A673 (cell line): ENCODE measurements at regions not wholly inside any gene's neighbourhood (a gene's known extent, or its start where the extent isn't known, plus 50 kb on each side); places are given as distances from the start of the nearest gene placed in this dataset.

Experiments used
- BruUV-seq: library from RNA; stranded (reverse); fragments of 400-500 nt; replicated peaks from 2 replicates; lab custom pipeline; 2021; lab: Mats Ljungman, UMichigan
- CTCF ChIA-PET: fragments of 300-600 bp; sonication (Branson Sonifier 250); formaldehyde crosslinking; loops from one replicate; lab custom pipeline; 2022; ENCODE audit warnings: antibody characterized with exemption; lab: Charles Lee
- POLR2A ChIA-PET: fragments of 300-600 bp; sonication (Branson Sonifier 250); formaldehyde crosslinking; loops from one replicate; lab custom pipeline; 2022; ENCODE audit warnings: antibody characterized with exemption; ENCODE audit not compliant: low non-redundant PET; lab: Charles Lee
- DNase-seq: peaks from one replicate; pipeline ENCODE4 v3.0.0-alpha.2; 2015; ENCODE audit warnings: low spot score
- H3K27ac ChIP-seq: fragments of 200-600 bp; sonication (generic); 2 replicates; pipeline ENCODE4 v1.5.1; 2016; ENCODE audit warnings: mixed run types, low read depth, mild to moderate bottlenecking, mixed read lengths, antibody characterized with exemption, low read length; ENCODE audit not compliant: poor library complexity, severe bottlenecking
- H3K27me3 ChIP-seq: fragments of 200-600 bp; sonication (generic); replicated peaks from 2 replicates; pipeline ENCODE4 v1.6.1; 2017; ENCODE audit warnings: mixed run types, low read depth, mild to moderate bottlenecking, mixed read lengths, antibody characterized with exemption, low read length; ENCODE audit not compliant: insufficient read depth, poor library complexity
- H3K36me3 ChIP-seq: fragments of 200-600 bp; sonication (generic); 2 replicates; pipeline ENCODE4 v1.6.1; 2016; ENCODE audit warnings: mixed run types, mild to moderate bottlenecking, mixed read lengths, antibody characterized with exemption, low read length; ENCODE audit not compliant: insufficient read depth, poor library complexity, severe bottlenecking
- H3K4me1 ChIP-seq: fragments of 200-600 bp; sonication (generic); 2 replicates; pipeline ENCODE4 v1.6.1; 2017; ENCODE audit warnings: mixed run types, mild to moderate bottlenecking, mixed read lengths, antibody characterized with exemption, low read length; ENCODE audit not compliant: insufficient read depth, poor library complexity, severe bottlenecking
- H3K4me3 ChIP-seq: fragments of 200-600 bp; sonication (generic); 2 replicates; pipeline ENCODE4 v1.5.1; 2016; ENCODE audit warnings: low read depth, mixed run types, mild to moderate bottlenecking, mixed read lengths, low read length; ENCODE audit not compliant: poor library complexity, severe bottlenecking
- H3K9me3 ChIP-seq: fragments of 200-600 bp; sonication (generic); 2 replicates; pipeline ENCODE4 v1.6.1; 2016; ENCODE audit warnings: mixed run types, low read depth, mild to moderate bottlenecking, mixed read lengths, antibody characterized with exemption, low read length; ENCODE audit not compliant: poor library complexity, severe bottlenecking
- EZH2 ChIP-seq: fragments of 200-600 bp; sonication (generic); IDR thresholded peaks from 2 replicates; pipeline ENCODE4 v1.6.1; 2017; ENCODE audit warnings: borderline replicate concordance, low read depth, mild to moderate bottlenecking, mixed read lengths, antibody characterized with exemption, low read length; ENCODE audit not compliant: poor library complexity, severe bottlenecking
- intact Hi-C: fragments of 100-400 bp; cut with micrococcal nuclease; formaldehyde crosslinking; loops from one replicate; pipeline ENCODE4 v1.10.0; 2022; ENCODE audit not compliant: unreplicated experiment
- TF ChIP-seq, protein P1 (sequence below): fragments of 300-800, 200-600 bp; sonication (generic); conservative IDR thresholded peaks from 2 replicates; pipeline ENCODE4 v1.5.1; 2017; ENCODE audit warnings: low read depth, mild to moderate bottlenecking, antibody characterized with exemption, low read length, moderate library complexity, mixed read lengths

DNA sequence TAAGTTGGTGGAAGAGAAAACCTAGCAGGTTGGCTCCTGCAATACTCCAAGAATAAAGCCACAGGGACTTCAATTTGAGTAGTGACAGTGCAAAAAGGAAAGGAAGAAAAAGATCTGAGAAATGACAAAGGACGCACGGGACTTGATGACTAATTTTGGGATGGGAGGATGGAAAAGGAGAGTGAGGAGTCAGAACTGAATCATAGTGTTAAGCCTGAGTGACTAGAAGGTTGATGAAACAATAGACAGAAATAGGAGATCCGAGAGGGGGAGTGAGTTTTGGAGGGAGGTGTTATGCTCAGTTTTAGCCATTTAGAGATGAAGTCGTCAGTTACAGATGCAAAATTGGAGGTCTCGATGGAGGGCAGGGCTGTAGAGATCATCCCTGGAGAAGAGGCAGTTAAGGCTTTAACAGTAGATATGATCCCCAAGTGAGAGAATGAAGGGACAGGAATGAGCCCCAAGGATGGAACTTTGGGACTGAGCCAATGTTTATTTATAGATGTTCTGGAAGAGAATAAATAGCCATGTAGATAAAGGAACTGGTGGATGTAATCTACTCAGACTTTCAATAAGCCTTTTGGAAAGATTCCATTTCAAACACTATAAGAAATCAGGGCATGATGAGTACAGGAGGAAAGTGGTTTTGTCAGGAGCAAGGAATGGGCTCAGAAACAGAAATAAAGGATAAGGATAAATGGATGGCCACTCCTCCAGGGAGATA, 108.9 kb upstream of the NCAM1 start:
- POLR2A ChIA-PET = no interaction called here
- no TSS peak for BruUV-seq
- no peak overlapping the region for H3K4me3 ChIP-seq

DNA sequence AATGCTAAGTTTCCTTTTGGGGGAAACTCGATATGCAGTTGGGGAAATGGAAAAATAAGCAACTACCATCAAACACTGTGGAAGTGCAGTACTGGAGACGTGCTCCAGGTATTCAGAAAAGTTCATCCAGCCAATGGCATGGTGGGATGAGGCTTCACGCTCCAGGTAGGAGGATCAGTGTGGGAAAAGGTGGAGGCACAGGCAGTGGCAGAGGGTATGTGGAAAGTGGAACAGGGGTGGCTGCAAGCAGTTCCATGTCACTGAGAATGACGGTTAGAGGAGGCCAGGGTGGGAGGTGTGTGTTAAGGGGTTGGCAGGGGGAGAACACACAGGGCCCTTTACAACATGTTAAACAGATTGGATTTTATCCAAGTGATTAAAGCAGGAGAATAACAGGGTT, 105.1 kb upstream of the NCAM1 start:
- Histone ChIP-seq H3K36me3 (no peaks in the 10 kb centered on the region), H3K27ac (no peak overlapping the region), H3K4me1 (no peaks in the 10 kb centered on the region), H3K4me3 (no peak overlapping the region), H3K27me3 (peaks cover 10% of the 10 kb centered on the region), H3K9me3 (peaks cover 4% of the 10 kb centered on the region)
- intact Hi-C loops = no loop called here
- ChIA-PET CTCF (no interaction called here), POLR2A (no interaction called here)
- TF ChIP-seq, protein P1, sequence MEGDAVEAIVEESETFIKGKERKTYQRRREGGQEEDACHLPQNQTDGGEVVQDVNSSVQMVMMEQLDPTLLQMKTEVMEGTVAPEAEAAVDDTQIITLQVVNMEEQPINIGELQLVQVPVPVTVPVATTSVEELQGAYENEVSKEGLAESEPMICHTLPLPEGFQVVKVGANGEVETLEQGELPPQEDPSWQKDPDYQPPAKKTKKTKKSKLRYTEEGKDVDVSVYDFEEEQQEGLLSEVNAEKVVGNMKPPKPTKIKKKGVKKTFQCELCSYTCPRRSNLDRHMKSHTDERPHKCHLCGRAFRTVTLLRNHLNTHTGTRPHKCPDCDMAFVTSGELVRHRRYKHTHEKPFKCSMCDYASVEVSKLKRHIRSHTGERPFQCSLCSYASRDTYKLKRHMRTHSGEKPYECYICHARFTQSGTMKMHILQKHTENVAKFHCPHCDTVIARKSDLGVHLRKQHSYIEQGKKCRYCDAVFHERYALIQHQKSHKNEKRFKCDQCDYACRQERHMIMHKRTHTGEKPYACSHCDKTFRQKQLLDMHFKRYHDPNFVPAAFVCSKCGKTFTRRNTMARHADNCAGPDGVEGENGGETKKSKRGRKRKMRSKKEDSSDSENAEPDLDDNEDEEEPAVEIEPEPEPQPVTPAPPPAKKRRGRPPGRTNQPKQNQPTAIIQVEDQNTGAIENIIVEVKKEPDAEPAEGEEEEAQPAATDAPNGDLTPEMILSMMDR = no peak
- no peak for TF ChIP-seq EZH2
- no TSS peak for BruUV-seq
- DNase-seq = no peak

More for the DNA sequence above, 108.9 kb upstream of the NCAM1 start:
- no peak for DNase-seq
- H3K27me3 ChIP-seq = peaks cover 24% of the 10 kb centered on the region
- intact Hi-C loops = no loop called here
- no peak overlapping the region for H3K27ac ChIP-seq
- TF ChIP-seq, protein P1 = no peak
- TF ChIP-seq EZH2 = no peak
- no peaks in the 10 kb centered on the region for H3K36me3 ChIP-seq
- H3K9me3 ChIP-seq = no peaks in the 10 kb centered on the region
- H3K4me1 ChIP-seq = no peaks in the 10 kb centered on the region
- CTCF ChIA-PET = no interaction called here

DNA sequence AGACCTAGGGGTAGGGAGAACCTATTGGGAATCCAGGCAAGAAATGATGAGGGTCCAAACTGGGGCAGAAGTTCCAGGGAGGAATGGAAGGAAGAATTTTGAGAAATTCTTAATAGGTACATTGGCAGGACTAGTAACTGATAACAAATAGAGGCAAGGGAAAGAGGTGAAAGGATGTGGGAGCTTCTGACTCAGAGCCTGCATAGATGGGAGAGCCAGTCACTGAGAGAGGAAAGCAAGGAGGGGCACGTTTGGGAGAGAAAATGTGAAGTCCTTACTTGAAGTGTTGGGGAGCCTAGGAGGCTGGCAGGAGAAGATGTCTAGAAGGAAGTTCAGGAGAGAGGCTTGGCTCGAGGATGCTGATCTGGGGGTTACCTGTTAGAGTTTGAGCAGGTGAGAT, 104.6 kb upstream of the NCAM1 start:
- no TSS peak for BruUV-seq

More for the DNA sequence above, 104.6 kb upstream of the NCAM1 start:
- no peak overlapping the region for H3K4me3 ChIP-seq
- no peaks in the 10 kb centered on the region for H3K36me3 ChIP-seq
- ChIA-PET CTCF (no interaction called here), POLR2A (no interaction called here)
- no peaks in the 10 kb centered on the region for H3K4me1 ChIP-seq
- peaks cover 7% of the 10 kb centered on the region for H3K9me3 ChIP-seq
- DNase-seq = no peak
- intact Hi-C loops = no loop called here
- no peak for TF ChIP-seq EZH2
- TF ChIP-seq, protein P1 = no peak
- H3K27me3 ChIP-seq = peaks cover 10% of the 10 kb centered on the region
- no peak overlapping the region for H3K27ac ChIP-seq
